HEK293 (cell line): ENCODE measurements at regions not wholly inside any gene's neighbourhood (a gene's known extent, or its start where the extent isn't known, plus 50 kb on each side); places are given as distances from the start of the nearest gene placed in this dataset.

Source experiments
- CTCF ChIA-PET: fragments of 350-600 bp; formaldehyde crosslinking; extraction: SDS; loops from one replicate; lab custom pipeline; 2021; ENCODE audit warnings: antibody characterized with exemption; lab: Yijun Ruan, JAX
- POLR2A ChIA-PET: fragments of 300-600 bp; formaldehyde crosslinking; extraction: SDS; loops from one replicate; lab custom pipeline; 2020; ENCODE audit warnings: antibody characterized with exemption, inconsistent platforms; lab: Yijun Ruan, JAX
- H3K27ac ChIP-seq: fragments of 200-500 bp; sonication (Bioruptor generic); 2 replicates; pipeline ENCODE4 v1.5.1; 2014; ENCODE audit warnings: low read depth, low read length, control low read depth, inconsistent platforms; ENCODE audit errors: extremely low read depth
- H3K36me3 ChIP-seq, 2 experiments: fragments of 200-500 bp in 1 of 2; sonication (Bioruptor generic) in 1 of 2; 1 replicate in 1 of 2; 2 replicates in 1 of 2; pipeline ENCODE4 v1.5.1; 2014 to 2017; ENCODE audit warnings: inconsistent platforms in 2 of 2, low read length in 2 of 2; ENCODE audit not compliant: control insufficient read depth in 2 of 2, insufficient read depth in 1 of 2
- H3K4me1 ChIP-seq: fragments of 200-500 bp; sonication (Bioruptor generic); 2 replicates; pipeline ENCODE4 v1.5.1; 2014; ENCODE audit warnings: mild to moderate bottlenecking, low read length, inconsistent platforms; ENCODE audit not compliant: control insufficient read depth, insufficient read depth
- H3K4me3 ChIP-seq: 2 replicates; pipeline ENCODE4 v1.5.1; 2011; ENCODE audit warnings: low read depth, mild to moderate bottlenecking, control low read depth, low read length, moderate library complexity
- H3K9me3 ChIP-seq: fragments of 200-500 bp; sonication (Bioruptor generic); 2 replicates; pipeline ENCODE4 v1.5.1; 2014; ENCODE audit warnings: low read depth, low read length, inconsistent platforms; ENCODE audit not compliant: control insufficient read depth, insufficient read depth
- MYNN ChIP-seq: fragments of 450-650 bp; formaldehyde crosslinking; IDR thresholded peaks from 2 replicates; pipeline ENCODE4 v1.5.1; 2016; ENCODE audit warnings: missing biosample characterization, missing genetic modification characterization, borderline replicate concordance
- MZF1 ChIP-seq: fragments of 450-650 bp; formaldehyde crosslinking; IDR thresholded peaks from 2 replicates; pipeline ENCODE4 v1.5.1; 2017; ENCODE audit warnings: missing biosample characterization, missing genetic modification characterization, borderline replicate concordance
- ZBTB11 ChIP-seq: fragments of 450-650 bp; formaldehyde crosslinking; conservative IDR thresholded peaks from 2 replicates; pipeline ENCODE4 v1.5.1; 2016; ENCODE audit warnings: low read depth, missing biosample characterization, missing genetic modification characterization
- ZBTB17 ChIP-seq: fragments of 450-650 bp; formaldehyde crosslinking; IDR thresholded peaks from 2 replicates; pipeline ENCODE4 v1.5.1; 2016; ENCODE audit warnings: missing biosample characterization, missing genetic modification characterization
- ZBTB48 ChIP-seq: fragments of 450-650 bp; formaldehyde crosslinking; IDR thresholded peaks from 2 replicates; pipeline ENCODE4 v1.5.1; 2016; ENCODE audit warnings: missing biosample characterization, missing genetic modification characterization
- ZNF23 ChIP-seq: fragments of 450-650 bp; formaldehyde crosslinking; IDR thresholded peaks from 2 replicates; pipeline ENCODE4 v1.5.1; 2016; ENCODE audit warnings: missing biosample characterization, missing genetic modification characterization, borderline replicate concordance
- ZNF248 ChIP-seq: fragments of 450-650 bp; formaldehyde crosslinking; IDR thresholded peaks from 2 replicates; pipeline ENCODE4 v1.5.1; 2017; ENCODE audit warnings: missing biosample characterization, missing genetic modification characterization
- ZNF335 ChIP-seq: fragments of 450-650 bp; formaldehyde crosslinking; conservative IDR thresholded peaks from 2 replicates; pipeline ENCODE4 v1.5.1; 2016; ENCODE audit warnings: missing biosample characterization, missing genetic modification characterization
- ZNF404 ChIP-seq: fragments of 450-650 bp; formaldehyde crosslinking; IDR thresholded peaks from 2 replicates; pipeline ENCODE4 v1.5.1; 2017; ENCODE audit warnings: missing biosample characterization, missing genetic modification characterization
- ZNF548 ChIP-seq: fragments of 450-650 bp; formaldehyde crosslinking; IDR thresholded peaks from 2 replicates; pipeline ENCODE4 v1.5.1; 2016; ENCODE audit warnings: missing biosample characterization, missing genetic modification characterization
- ZNF610 ChIP-seq: fragments of 450-650 bp; formaldehyde crosslinking; IDR thresholded peaks from 2 replicates; pipeline ENCODE4 v1.5.1; 2016; ENCODE audit warnings: missing biosample characterization, missing genetic modification characterization, borderline replicate concordance
- ZSCAN18 ChIP-seq: fragments of 450-650 bp; formaldehyde crosslinking; IDR thresholded peaks from 2 replicates; pipeline ENCODE4 v1.5.1; 2016; ENCODE audit warnings: missing biosample characterization, missing genetic modification characterization
- TF ChIP-seq, protein P1 (sequence below): fragments of 450-650 bp; formaldehyde crosslinking; IDR thresholded peaks from 2 replicates; pipeline ENCODE4 v1.5.1; 2016; ENCODE audit warnings: missing biosample characterization, missing genetic modification characterization, borderline replicate concordance
- TF ChIP-seq, protein P2 (sequence below): fragments of 450-650 bp; formaldehyde crosslinking; IDR thresholded peaks from 2 replicates; pipeline ENCODE4; 2016; ENCODE audit warnings: missing biosample characterization, missing genetic modification characterization

- TF ChIP-seq MYNN (tag by site-specific recombination) (no peak), ZNF335 (tag by site-specific recombination) (no peak), MZF1 (tag by site-specific recombination) (no peak), ZBTB48 (tag by site-specific recombination) (no peak), ZBTB17 (no peak), ZNF404 (tag by site-specific recombination) (no peak), ZNF548 (tag by site-specific recombination) (no peak), ZNF23 (tag by site-specific recombination) (no peak), ZSCAN18 (tag by site-specific recombination) (no peak), ZNF248 (no peak), ZNF610 (tag by site-specific recombination) (no peak), ZBTB11 (tag by site-specific recombination) (no peak)
- TF ChIP-seq, protein P1, sequence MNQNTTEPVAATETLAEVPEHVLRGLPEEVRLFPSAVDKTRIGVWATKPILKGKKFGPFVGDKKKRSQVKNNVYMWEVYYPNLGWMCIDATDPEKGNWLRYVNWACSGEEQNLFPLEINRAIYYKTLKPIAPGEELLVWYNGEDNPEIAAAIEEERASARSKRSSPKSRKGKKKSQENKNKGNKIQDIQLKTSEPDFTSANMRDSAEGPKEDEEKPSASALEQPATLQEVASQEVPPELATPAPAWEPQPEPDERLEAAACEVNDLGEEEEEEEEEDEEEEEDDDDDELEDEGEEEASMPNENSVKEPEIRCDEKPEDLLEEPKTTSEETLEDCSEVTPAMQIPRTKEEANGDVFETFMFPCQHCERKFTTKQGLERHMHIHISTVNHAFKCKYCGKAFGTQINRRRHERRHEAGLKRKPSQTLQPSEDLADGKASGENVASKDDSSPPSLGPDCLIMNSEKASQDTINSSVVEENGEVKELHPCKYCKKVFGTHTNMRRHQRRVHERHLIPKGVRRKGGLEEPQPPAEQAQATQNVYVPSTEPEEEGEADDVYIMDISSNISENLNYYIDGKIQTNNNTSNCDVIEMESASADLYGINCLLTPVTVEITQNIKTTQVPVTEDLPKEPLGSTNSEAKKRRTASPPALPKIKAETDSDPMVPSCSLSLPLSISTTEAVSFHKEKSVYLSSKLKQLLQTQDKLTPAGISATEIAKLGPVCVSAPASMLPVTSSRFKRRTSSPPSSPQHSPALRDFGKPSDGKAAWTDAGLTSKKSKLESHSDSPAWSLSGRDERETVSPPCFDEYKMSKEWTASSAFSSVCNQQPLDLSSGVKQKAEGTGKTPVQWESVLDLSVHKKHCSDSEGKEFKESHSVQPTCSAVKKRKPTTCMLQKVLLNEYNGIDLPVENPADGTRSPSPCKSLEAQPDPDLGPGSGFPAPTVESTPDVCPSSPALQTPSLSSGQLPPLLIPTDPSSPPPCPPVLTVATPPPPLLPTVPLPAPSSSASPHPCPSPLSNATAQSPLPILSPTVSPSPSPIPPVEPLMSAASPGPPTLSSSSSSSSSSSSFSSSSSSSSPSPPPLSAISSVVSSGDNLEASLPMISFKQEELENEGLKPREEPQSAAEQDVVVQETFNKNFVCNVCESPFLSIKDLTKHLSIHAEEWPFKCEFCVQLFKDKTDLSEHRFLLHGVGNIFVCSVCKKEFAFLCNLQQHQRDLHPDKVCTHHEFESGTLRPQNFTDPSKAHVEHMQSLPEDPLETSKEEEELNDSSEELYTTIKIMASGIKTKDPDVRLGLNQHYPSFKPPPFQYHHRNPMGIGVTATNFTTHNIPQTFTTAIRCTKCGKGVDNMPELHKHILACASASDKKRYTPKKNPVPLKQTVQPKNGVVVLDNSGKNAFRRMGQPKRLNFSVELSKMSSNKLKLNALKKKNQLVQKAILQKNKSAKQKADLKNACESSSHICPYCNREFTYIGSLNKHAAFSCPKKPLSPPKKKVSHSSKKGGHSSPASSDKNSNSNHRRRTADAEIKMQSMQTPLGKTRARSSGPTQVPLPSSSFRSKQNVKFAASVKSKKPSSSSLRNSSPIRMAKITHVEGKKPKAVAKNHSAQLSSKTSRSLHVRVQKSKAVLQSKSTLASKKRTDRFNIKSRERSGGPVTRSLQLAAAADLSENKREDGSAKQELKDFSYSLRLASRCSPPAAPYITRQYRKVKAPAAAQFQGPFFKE: no peak
- TF ChIP-seq, protein P2, sequence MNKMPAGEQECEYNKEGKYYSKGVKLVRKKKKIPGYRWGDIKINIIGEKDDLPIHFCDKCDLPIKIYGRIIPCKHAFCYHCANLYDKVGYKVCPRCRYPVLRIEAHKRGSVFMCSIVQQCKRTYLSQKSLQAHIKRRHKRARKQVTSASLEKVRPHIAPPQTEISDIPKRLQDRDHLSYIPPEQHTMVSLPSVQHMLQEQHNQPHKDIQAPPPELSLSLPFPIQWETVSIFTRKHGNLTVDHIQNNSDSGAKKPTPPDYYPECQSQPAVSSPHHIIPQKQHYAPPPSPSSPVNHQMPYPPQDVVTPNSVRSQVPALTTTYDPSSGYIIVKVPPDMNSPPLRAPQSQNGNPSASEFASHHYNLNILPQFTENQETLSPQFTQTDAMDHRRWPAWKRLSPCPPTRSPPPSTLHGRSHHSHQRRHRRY (tag by site-specific recombination): no peak
- no peaks in the 10 kb centered on the region for H3K4me1 ChIP-seq
- no peak overlapping the region for H3K4me3 ChIP-seq
- no peak overlapping the region for H3K27ac ChIP-seq
- POLR2A ChIA-PET: no interaction called here
- no peaks in the 10 kb centered on the region for H3K9me3 ChIP-seq
- no peaks in the 10 kb centered on the region for H3K36me3 ChIP-seq
- CTCF ChIA-PET: interaction anchor here (0.6 kb wide), 1 partner anchor 9 kb away, joined by 3 read pairs; no protein-coding TSS in a partner anchor
Measured at GRCh38 chr18:51998066-51998465, 341.9 kb upstream of the DCC start.
